Adrenal gland (tissue), 9 donors: ENCODE measurements at regions not wholly inside any gene's neighbourhood (a gene's known extent, or its start where the extent isn't known, plus 50 kb on each side); places are given as distances from the start of the nearest gene placed in this dataset.

ENCODE experiments used
- DNase-seq, 7 donors: peaks; one replicate each; pipeline ENCODE4 v3.0.0-alpha.2; 2019 to 2020
- H3K27ac ChIP-seq, 5 donors: fragments of 200-600 bp; sonication (generic) in 4 of 5; 1 replicate in 3 of 5; 2 replicates in 2 of 5; pipeline versions ENCODE4 v1.5.1 to v1.8.0; 2016 to 2020; ENCODE audit warnings: mild to moderate bottlenecking in 1 of 5
- H3K27me3 ChIP-seq: fragments of 200-600 bp; 2 replicates; pipeline ENCODE4 v1.8.0; 2021
- H3K36me3 ChIP-seq, 2 donors: fragments of 200-600 bp; replicated peaks in 1 of 2; 1 replicate in 1 of 2; 2 replicates in 1 of 2; pipeline versions ENCODE4 v1.5.1 to v1.8.0; 2018 to 2022
- H3K4me1 ChIP-seq, 2 donors: fragments of 200-600 bp; replicated peaks in 1 of 2; 1 replicate in 1 of 2; 2 replicates in 1 of 2; pipeline versions ENCODE4 v1.5.1 to v1.8.0; 2018 to 2021
- H3K4me3 ChIP-seq, 4 donors: fragments of 200-600 bp; sonication (generic) in 3 of 4; one replicate each; pipeline ENCODE4 v1.5.1; 2016 to 2018
- H3K9me3 ChIP-seq, 3 donors: fragments of 200-600 bp; sonication (generic) in 1 of 3; replicated peaks in 1 of 3; 1 replicate in 2 of 3; 2 replicates in 1 of 3; pipeline versions ENCODE4 v1.5.1 to v1.8.0; 2016 to 2021
- POLR2A ChIP-seq, 2 donors: fragments of 450-650 bp; IDR thresholded peaks; one replicate each; pipeline ENCODE4 v1.6.1; 2017; ENCODE audit warnings: antibody characterized with exemption in 2 of 2, mild to moderate bottlenecking in 2 of 2, moderate library complexity in 1 of 2
- WGBS, 4 donors: extraction: QIAGEN DNeasy Blood & Tissue Kit in 2 of 4; methylation state at CpG; one replicate each; pipeline versions ENCODE4 v1.1.5 to v1.1.7; 2013 to 2017; 5-methylcytosine and 5-hydroxymethylcytosine counted together
- intact Hi-C, 2 donors: fragments of 100-400 bp; cut with DNase I; formaldehyde crosslinking; loops; one replicate each; pipeline versions ENCODE4 v1.14.1 to v1.15.0; 2022 to 2023
- TF ChIP-seq, protein P1 (sequence below), 6 experiments: fragments of 450-650 bp in 4 of 6; fragments of 200-600 bp in 2 of 6; sonication (generic) in 1 of 6; IDR thresholded peaks; 1 replicate in 5 of 6; 2 replicates in 1 of 6; pipeline versions ENCODE4 v1.5.1 to v1.8.0; 2016 to 2021; ENCODE audit warnings: antibody characterized with exemption in 6 of 6, mild to moderate bottlenecking in 2 of 6, moderate library complexity in 1 of 6
- donor health status: healthy with polysubstance abuse.
- donor health status: Bipolar disorder and iron deficiency.
- donor health status: DM: yes; HTN: yes; CAD: no.
- donor health status: DM: no; HTN: no; CAD: no.
- donor health status: DM: no; HTN: no; CAD: no.

DNA sequence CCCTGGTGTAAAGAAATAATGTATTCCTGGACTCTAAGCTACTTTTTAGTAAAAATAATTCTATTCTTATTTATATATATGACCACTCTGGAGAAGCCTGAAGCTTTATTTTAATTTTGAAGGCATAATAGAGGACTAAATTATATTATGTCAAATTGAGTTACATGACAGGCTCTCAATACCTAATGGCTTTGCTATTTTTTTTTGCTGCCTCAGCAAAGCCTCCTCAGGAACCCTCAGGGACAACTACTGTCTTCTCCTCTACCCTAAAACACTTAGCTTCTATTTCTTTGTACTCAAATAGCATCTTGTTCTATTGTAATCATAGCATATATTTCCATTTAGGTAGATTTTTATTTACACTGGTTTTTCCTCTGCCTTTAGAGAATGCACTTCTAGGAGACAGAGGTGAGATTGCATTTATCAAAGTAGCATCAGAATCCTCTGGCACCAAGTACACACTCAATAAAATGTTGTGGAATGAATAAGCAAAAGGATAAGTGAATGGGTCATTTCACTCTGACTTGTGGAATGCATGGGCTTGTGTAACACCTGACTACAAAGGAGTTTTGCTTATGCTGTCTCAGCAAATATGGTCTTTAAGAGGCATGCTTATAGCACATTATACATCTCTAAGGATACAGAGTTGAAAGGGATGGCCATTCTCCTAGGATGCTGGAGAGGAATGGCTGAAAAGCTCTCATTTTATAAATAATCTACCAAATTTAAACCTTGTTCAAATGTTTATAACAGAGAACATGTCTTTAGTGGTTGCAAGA lies 605.2 kb downstream of the KCNJ2 start:
- Histone ChIP-seq H3K27ac (no peak overlapping the region), H3K4me1 (no peaks in the 10 kb centered on the region), H3K9me3 (no peaks in the 10 kb centered on the region), H3K4me3 (no peak overlapping the region), H3K36me3 (no peaks in the 10 kb centered on the region), H3K27me3 (no peaks in the 10 kb centered on the region)
- DNase-seq: no peak
- TF ChIP-seq, protein P1, sequence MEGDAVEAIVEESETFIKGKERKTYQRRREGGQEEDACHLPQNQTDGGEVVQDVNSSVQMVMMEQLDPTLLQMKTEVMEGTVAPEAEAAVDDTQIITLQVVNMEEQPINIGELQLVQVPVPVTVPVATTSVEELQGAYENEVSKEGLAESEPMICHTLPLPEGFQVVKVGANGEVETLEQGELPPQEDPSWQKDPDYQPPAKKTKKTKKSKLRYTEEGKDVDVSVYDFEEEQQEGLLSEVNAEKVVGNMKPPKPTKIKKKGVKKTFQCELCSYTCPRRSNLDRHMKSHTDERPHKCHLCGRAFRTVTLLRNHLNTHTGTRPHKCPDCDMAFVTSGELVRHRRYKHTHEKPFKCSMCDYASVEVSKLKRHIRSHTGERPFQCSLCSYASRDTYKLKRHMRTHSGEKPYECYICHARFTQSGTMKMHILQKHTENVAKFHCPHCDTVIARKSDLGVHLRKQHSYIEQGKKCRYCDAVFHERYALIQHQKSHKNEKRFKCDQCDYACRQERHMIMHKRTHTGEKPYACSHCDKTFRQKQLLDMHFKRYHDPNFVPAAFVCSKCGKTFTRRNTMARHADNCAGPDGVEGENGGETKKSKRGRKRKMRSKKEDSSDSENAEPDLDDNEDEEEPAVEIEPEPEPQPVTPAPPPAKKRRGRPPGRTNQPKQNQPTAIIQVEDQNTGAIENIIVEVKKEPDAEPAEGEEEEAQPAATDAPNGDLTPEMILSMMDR (IDR thresholded peaks at IDR 0.05): no peak
- no peak for TF ChIP-seq POLR2A (IDR thresholded peaks at IDR 0.05)
- intact Hi-C loops: no loop called here

DNA sequence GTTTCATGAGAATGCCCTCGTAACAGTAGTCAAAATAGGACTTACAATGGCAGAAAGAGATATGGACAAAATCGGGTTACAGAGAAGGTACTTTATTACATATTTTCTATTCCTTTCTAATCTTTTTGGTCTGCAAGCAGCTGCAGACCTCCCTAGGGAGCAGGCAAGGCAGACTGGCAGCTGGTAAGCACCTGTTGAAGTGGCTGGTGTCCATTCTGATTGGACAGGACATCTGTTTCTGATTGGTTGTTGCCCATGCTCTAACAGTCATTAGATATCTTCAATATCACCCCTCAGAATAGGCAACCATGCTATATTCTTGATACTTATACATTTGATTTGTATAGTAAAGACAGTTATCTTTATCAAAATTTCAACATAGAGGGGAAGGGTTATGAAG lies 606.3 kb downstream of the KCNJ2 start:
- TF ChIP-seq, protein P1 (IDR thresholded peaks at IDR 0.05): no peak
- TF ChIP-seq POLR2A (IDR thresholded peaks at IDR 0.05): no peak
- H3K27ac ChIP-seq: no peak overlapping the region
- H3K9me3 ChIP-seq: no peaks in the 10 kb centered on the region
- H3K4me3 ChIP-seq: no peak overlapping the region
- WGBS, 4 donors: 67 to 78% (median 74%) methylated on average over 2 of the region's 2 CpGs
- intact Hi-C loops: no loop called here
- no peaks in the 10 kb centered on the region for H3K36me3 ChIP-seq
- H3K27me3 ChIP-seq: no peaks in the 10 kb centered on the region
- DNase-seq: no peak
- H3K4me1 ChIP-seq: no peaks in the 10 kb centered on the region

GRCh38 chr17:70776441-70776840 lies 607.1 kb downstream of the KCNJ2 start:
- intact Hi-C loops: no loop called here
- Histone ChIP-seq H3K36me3 (no peaks in the 10 kb centered on the region), H3K4me1 (no peaks in the 10 kb centered on the region), H3K27me3 (no peaks in the 10 kb centered on the region), H3K9me3 (no peaks in the 10 kb centered on the region), H3K4me3 (no peak overlapping the region), H3K27ac (no peak overlapping the region)
- DNase-seq: no peak
- TF ChIP-seq POLR2A (IDR thresholded peaks at IDR 0.05): no peak
- TF ChIP-seq, protein P1 (IDR thresholded peaks at IDR 0.05): no peak
- 69 to 81% (median 74%) methylated on average over 3 of the region's 3 CpGs for WGBS, 4 donors

DNA sequence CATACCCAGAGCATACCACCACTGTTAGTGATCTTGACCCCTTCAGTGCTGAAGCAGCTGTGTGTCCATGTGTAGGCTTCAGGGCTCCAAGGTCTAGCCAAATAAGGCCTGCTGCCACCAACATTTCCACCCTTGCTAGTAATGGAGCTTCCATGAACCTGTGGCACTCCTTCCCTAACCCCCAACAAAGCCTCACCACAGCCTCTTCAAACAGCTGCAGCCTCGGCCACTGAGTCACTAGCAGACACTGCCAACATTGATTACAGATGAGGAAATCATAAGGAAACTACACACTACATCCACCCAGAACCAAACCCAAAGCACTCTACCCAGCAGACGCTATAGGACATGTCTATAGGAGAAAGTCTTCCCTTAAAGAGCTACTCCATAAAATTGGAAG lies 610.7 kb downstream of the KCNJ2 start:
- no peak overlapping the region for H3K27ac ChIP-seq
- no peaks in the 10 kb centered on the region for H3K27me3 ChIP-seq
- H3K4me3 ChIP-seq: no peak overlapping the region
- TF ChIP-seq POLR2A (IDR thresholded peaks at IDR 0.05): no peak
- TF ChIP-seq, protein P1 (IDR thresholded peaks at IDR 0.05): no peak
- intact Hi-C loops: no loop called here
- 64 to 82% (median 79%) methylated on average over 2 of the region's 2 CpGs for WGBS, 4 donors
- no peak for DNase-seq
- no peaks in the 10 kb centered on the region for H3K9me3 ChIP-seq
- H3K36me3 ChIP-seq: no peaks in the 10 kb centered on the region
- no peaks in the 10 kb centered on the region for H3K4me1 ChIP-seq
